Mesenchymal stem cell (in vitro differentiated cells and primary cell): ENCODE measurements at regions not wholly inside any gene's neighbourhood (a gene's known extent, or its start where the extent isn't known, plus 50 kb on each side); places are given as distances from the start of the nearest gene placed in this dataset.

ENCODE experiments used
- DNase-seq: peaks from one replicate; pipeline ENCODE4 v3.0.0-alpha.2; 2013
- H2AFZ ChIP-seq: one replicate; pipeline ENCODE4 v1.6.1; 2013; ENCODE audit warnings: low read depth, mild to moderate bottlenecking, control low read depth, inconsistent platforms, low read length, moderate library complexity
- H2AK5ac ChIP-seq: 2 replicates; pipeline ENCODE4 v1.6.1; 2013; ENCODE audit warnings: low read length, moderate library complexity, mild to moderate bottlenecking, inconsistent platforms; ENCODE audit not compliant: severe bottlenecking
- H2BK120ac ChIP-seq: one replicate; pipeline ENCODE4 v1.6.1; 2013; ENCODE audit warnings: low read depth, mild to moderate bottlenecking, inconsistent platforms, low read length, moderate library complexity
- H2BK12ac ChIP-seq, 2 experiments: one replicate each; pipeline ENCODE4 v1.6.1; 2013; ENCODE audit warnings: inconsistent platforms in 2 of 2, low read length in 2 of 2, mild to moderate bottlenecking in 2 of 2, moderate library complexity in 2 of 2, control low read depth in 1 of 2
- H2BK15ac ChIP-seq: one replicate; pipeline ENCODE4 v1.6.1; 2013; ENCODE audit warnings: mild to moderate bottlenecking, low read depth, inconsistent platforms; ENCODE audit not compliant: poor library complexity, severe bottlenecking
- H2BK5ac ChIP-seq: 2 replicates; pipeline ENCODE4 v1.6.1; 2013; ENCODE audit warnings: low read depth, mild to moderate bottlenecking, low read length, control low read depth, inconsistent platforms; ENCODE audit not compliant: poor library complexity, severe bottlenecking
- H3K14ac ChIP-seq, 2 experiments: one replicate each; pipeline ENCODE4 v1.6.1; 2013; ENCODE audit warnings: inconsistent platforms in 2 of 2, low read length in 2 of 2, control low read depth in 1 of 2, mild to moderate bottlenecking in 1 of 2, moderate library complexity in 1 of 2
- H3K18ac ChIP-seq, 2 experiments: one replicate each; pipeline ENCODE4 v1.6.1; 2013; ENCODE audit warnings: inconsistent platforms in 2 of 2, low read length in 2 of 2, control low read depth in 1 of 2, low read depth in 1 of 2, mild to moderate bottlenecking in 1 of 2
- H3K23ac ChIP-seq, 2 experiments: one replicate each; pipeline ENCODE4 v1.6.1; 2013; ENCODE audit warnings: inconsistent platforms in 2 of 2, low read length in 2 of 2, mild to moderate bottlenecking in 2 of 2, moderate library complexity in 2 of 2, control low read depth in 1 of 2
- H3K27ac ChIP-seq: 2 replicates; pipeline ENCODE4 v1.5.1; 2013; ENCODE audit warnings: mild to moderate bottlenecking, moderate library complexity, low read length, control low read depth, inconsistent platforms; ENCODE audit not compliant: poor library complexity, severe bottlenecking
- H3K27me3 ChIP-seq, 2 experiments: 2 replicates each; pipeline versions ENCODE4 v1.6.1 to v1.7.0; 2013; ENCODE audit warnings: low read length in 2 of 2, mild to moderate bottlenecking in 2 of 2, moderate library complexity in 2 of 2, control low read depth in 1 of 2, inconsistent platforms in 1 of 2; ENCODE audit not compliant: control insufficient read depth in 1 of 2, insufficient read depth in 1 of 2
- H3K36me3 ChIP-seq, 2 experiments: 2 replicates each; pipeline versions ENCODE4 v1.6.1 to v1.7.0; 2013; ENCODE audit warnings: low read length in 2 of 2, control low read depth in 1 of 2, inconsistent platforms in 1 of 2, low read depth in 1 of 2, mild to moderate bottlenecking in 1 of 2; ENCODE audit not compliant: insufficient read depth in 2 of 2, control insufficient read depth in 1 of 2
- H3K4ac ChIP-seq, 2 experiments: one replicate each; pipeline ENCODE4 v1.6.1; 2013; ENCODE audit warnings: inconsistent platforms in 2 of 2, low read length in 2 of 2, mild to moderate bottlenecking in 2 of 2, moderate library complexity in 2 of 2, control low read depth in 1 of 2, low read depth in 1 of 2
- H3K4me1 ChIP-seq: 2 replicates; pipeline ENCODE4 v1.6.1; 2013; ENCODE audit warnings: low read depth, low read length, control low read depth; ENCODE audit not compliant: control insufficient read depth, insufficient read depth
- H3K4me2 ChIP-seq: 2 replicates; pipeline ENCODE4 v1.6.1; 2013; ENCODE audit warnings: low read length, mild to moderate bottlenecking, inconsistent platforms; ENCODE audit not compliant: poor library complexity, severe bottlenecking
- H3K4me3 ChIP-seq, 2 experiments: 2 replicates each; pipeline versions ENCODE4 v1.5.1 to v1.7.0; 2013; ENCODE audit warnings: low read length in 2 of 2, mild to moderate bottlenecking in 2 of 2, control low read depth in 1 of 2, low read depth in 1 of 2; ENCODE audit not compliant: insufficient read depth in 1 of 2
- H3K79me1 ChIP-seq: replicated peaks from 2 replicates; pipeline ENCODE4 v1.6.1; 2013; ENCODE audit warnings: mild to moderate bottlenecking, control low read depth, low read length, inconsistent platforms; ENCODE audit not compliant: poor library complexity, severe bottlenecking
- H3K9ac ChIP-seq: 2 replicates; pipeline ENCODE4 v1.7.0; 2013; ENCODE audit warnings: mild to moderate bottlenecking, low read length, moderate library complexity
- H3K9me3 ChIP-seq: 2 replicates; pipeline ENCODE4 v1.7.0; 2013; ENCODE audit warnings: mild to moderate bottlenecking, low read length; ENCODE audit not compliant: control insufficient read depth
- H4K8ac ChIP-seq: one replicate; pipeline ENCODE4 v1.6.1; 2013; ENCODE audit warnings: inconsistent platforms, mild to moderate bottlenecking, low read length, moderate library complexity
- H4K91ac ChIP-seq: one replicate; pipeline ENCODE4 v1.6.1; 2013; ENCODE audit warnings: mild to moderate bottlenecking, low read length, inconsistent platforms
- WGBS: methylation state at CpG from one replicate; pipeline ENCODE4 v1.1.7; 2013; ENCODE audit warnings: mixed read lengths; 5-methylcytosine and 5-hydroxymethylcytosine counted together

DNA sequence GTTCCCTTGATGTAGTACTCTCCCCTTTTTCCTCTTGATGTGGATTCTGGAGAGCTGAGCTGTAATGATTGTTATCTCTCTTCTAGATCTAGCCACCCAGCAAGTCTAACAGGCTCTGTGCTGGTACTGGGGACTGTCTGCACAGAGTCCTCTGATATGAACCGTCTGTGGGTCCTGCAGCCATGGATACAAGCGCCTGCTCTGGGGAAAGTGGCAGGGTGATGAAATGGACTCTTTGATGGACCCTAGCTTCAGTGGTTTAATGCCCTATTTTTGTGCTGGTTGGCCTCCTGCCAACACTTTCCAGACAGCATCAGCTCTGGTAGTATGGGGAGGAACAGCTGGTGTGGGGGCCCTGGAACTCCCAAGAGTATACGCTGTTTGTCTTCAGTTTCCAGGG is 216.3 kb downstream of the ADGRG6 start:
- H2AK5ac ChIP-seq = no peak overlapping the region
- no peaks in the 10 kb centered on the region for H3K79me1 ChIP-seq
- H3K4me3 ChIP-seq = no peak overlapping the region
- H3K9ac ChIP-seq = no peak overlapping the region
- H3K4me2 ChIP-seq = no peak overlapping the region
- no peak overlapping the region for H3K23ac ChIP-seq
- no peak overlapping the region for H3K14ac ChIP-seq
- H3K27me3 ChIP-seq = no peaks in the 10 kb centered on the region
- no peak overlapping the region for H3K4ac ChIP-seq
- no peak overlapping the region for H2BK5ac ChIP-seq
- no peaks in the 10 kb centered on the region for H3K4me1 ChIP-seq
- no peaks in the 10 kb centered on the region for H3K36me3 ChIP-seq
- H4K8ac ChIP-seq = no peak overlapping the region
- no peak overlapping the region for H2BK12ac ChIP-seq
- H3K9me3 ChIP-seq = peaks cover 4% of the 10 kb centered on the region
- no peak overlapping the region for H3K27ac ChIP-seq
- H2BK15ac ChIP-seq = no peak overlapping the region
- no peak for DNase-seq
- no peak overlapping the region for H2BK120ac ChIP-seq
- WGBS = 50% methylated on average over 3 of the region's 3 CpGs
- no peak overlapping the region for H3K18ac ChIP-seq
- H4K91ac ChIP-seq = no peak overlapping the region
- no peak overlapping the region for H2AFZ ChIP-seq

GRCh38 chr6:142518761-142519160 is 217.0 kb downstream of the ADGRG6 start:
- Histone ChIP-seq H3K9me3 (peaks cover 4% of the 10 kb centered on the region), H2BK120ac (no peak overlapping the region), H3K4me3 (no peak overlapping the region), H3K79me1 (no peaks in the 10 kb centered on the region), H3K4me2 (no peak overlapping the region), H3K27ac (no peak overlapping the region), H3K14ac (no peak overlapping the region), H2BK5ac (no peak overlapping the region), H3K4me1 (no peaks in the 10 kb centered on the region), H3K23ac (no peak overlapping the region), H3K36me3 (no peaks in the 10 kb centered on the region), H4K8ac (no peak overlapping the region), H2AFZ (no peak overlapping the region), H3K18ac (no peak overlapping the region), H3K27me3 (no peaks in the 10 kb centered on the region), H2BK12ac (no peak overlapping the region), H2BK15ac (no peak overlapping the region), H3K9ac (no peak overlapping the region), H4K91ac (no peak overlapping the region), H2AK5ac (no peak overlapping the region), H3K4ac (no peak overlapping the region)
- DNase-seq = no peak
- 87% methylated on average over 4 of the region's 4 CpGs for WGBS

DNA sequence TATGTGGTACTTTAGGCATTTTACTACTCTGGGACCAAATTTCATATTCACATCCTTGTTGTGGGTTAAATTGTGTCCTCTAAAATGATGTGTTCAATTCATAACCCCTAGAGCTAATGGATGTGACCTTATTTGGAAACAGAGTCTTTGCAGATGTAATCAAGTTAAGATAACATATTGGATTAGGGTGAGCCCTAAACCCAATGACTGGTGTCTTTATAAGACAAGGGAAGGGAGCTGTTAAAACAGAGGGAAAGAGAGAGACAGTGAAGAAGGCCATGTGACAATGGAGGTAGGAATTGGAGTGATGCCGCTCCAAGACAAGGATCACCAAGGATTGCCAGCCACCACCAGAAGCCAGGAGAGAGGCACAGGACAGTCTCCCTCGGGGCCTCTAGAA is 220.0 kb downstream of the ADGRG6 start:
- no peak overlapping the region for H2AFZ ChIP-seq
- H2BK12ac ChIP-seq = no peak overlapping the region
- no peak overlapping the region for H3K18ac ChIP-seq
- H3K27me3 ChIP-seq = no peaks in the 10 kb centered on the region
- no peak overlapping the region for H3K23ac ChIP-seq
- 100% methylated on average over 1 of the region's 2 CpGs for WGBS
- no peak overlapping the region for H4K91ac ChIP-seq
- H3K9me3 ChIP-seq = no peaks in the 10 kb centered on the region
- no peak overlapping the region for H3K14ac ChIP-seq
- no peak overlapping the region for H4K8ac ChIP-seq
- no peaks in the 10 kb centered on the region for H3K4me1 ChIP-seq
- no peak overlapping the region for H3K4ac ChIP-seq
- H3K4me3 ChIP-seq = no peak overlapping the region
- no peaks in the 10 kb centered on the region for H3K79me1 ChIP-seq
- no peak overlapping the region for H2BK5ac ChIP-seq
- DNase-seq = no peak
- H3K36me3 ChIP-seq = no peaks in the 10 kb centered on the region
- H3K9ac ChIP-seq = no peak overlapping the region
- no peak overlapping the region for H3K27ac ChIP-seq
- H2BK120ac ChIP-seq = no peak overlapping the region
- H3K4me2 ChIP-seq = no peak overlapping the region
- no peak overlapping the region for H2BK15ac ChIP-seq
- H2AK5ac ChIP-seq = no peak overlapping the region

GRCh38 chr6:142523515-142524375 is 221.9 kb downstream of the ADGRG6 start:
- H2AK5ac ChIP-seq = no peak overlapping the region
- no peak overlapping the region for H3K18ac ChIP-seq
- H3K4me1 ChIP-seq = no peaks in the 10 kb centered on the region
- no peak overlapping the region for H2BK120ac ChIP-seq
- no peak overlapping the region for H3K4ac ChIP-seq
- no peak for DNase-seq
- H2AFZ ChIP-seq = no peak overlapping the region
- no peak overlapping the region for H3K9ac ChIP-seq
- H2BK12ac ChIP-seq = no peak overlapping the region
- no peak overlapping the region for H4K8ac ChIP-seq
- H2BK15ac ChIP-seq = no peak overlapping the region
- no peak overlapping the region for H3K23ac ChIP-seq
- H3K27me3 ChIP-seq = no peaks in the 10 kb centered on the region
- 78% methylated on average over 3 of the region's 4 CpGs for WGBS
- no peak overlapping the region for H3K14ac ChIP-seq
- no peaks in the 10 kb centered on the region for H3K9me3 ChIP-seq
- H3K36me3 ChIP-seq = no peaks in the 10 kb centered on the region
- H3K4me2 ChIP-seq = no peak overlapping the region
- H3K4me3 ChIP-seq = no peak overlapping the region
- no peak overlapping the region for H2BK5ac ChIP-seq
- H3K79me1 ChIP-seq = no peaks in the 10 kb centered on the region
- H3K27ac ChIP-seq = no peak overlapping the region
- H4K91ac ChIP-seq = no peak overlapping the region
